Osteocyte (in vitro differentiated cells): ENCODE measurements at regions not wholly inside any gene's neighbourhood (a gene's known extent, or its start where the extent isn't known, plus 50 kb on each side); places are given as distances from the start of the nearest gene placed in this dataset.

Experiments
- DNase-seq: peaks from one replicate; pipeline ENCODE4 v3.0.0; 2021; ENCODE audit warnings: mixed read lengths; ENCODE audit not compliant: unreplicated experiment; ENCODE audit errors: extremely low spot score
- H3K27ac Mint-ChIP-seq: one replicate; pipeline ENCODE4 v1.8.0; 2021; ENCODE audit warnings: mild to moderate bottlenecking, mixed read lengths; ENCODE audit not compliant: unreplicated experiment
- H3K27me3 Mint-ChIP-seq: one replicate; pipeline ENCODE4 v1.8.0; 2021; ENCODE audit warnings: mixed read lengths; ENCODE audit not compliant: unreplicated experiment
- H3K36me3 Mint-ChIP-seq: one replicate; pipeline ENCODE4 v1.8.0; 2021; ENCODE audit warnings: mixed read lengths; ENCODE audit not compliant: unreplicated experiment
- H3K4me1 Mint-ChIP-seq: one replicate; pipeline ENCODE4 v1.8.0; 2021; ENCODE audit warnings: mixed read lengths; ENCODE audit not compliant: unreplicated experiment
- H3K4me3 Mint-ChIP-seq: one replicate; pipeline ENCODE4 v1.8.0; 2021; ENCODE audit warnings: mild to moderate bottlenecking, moderate library complexity, mixed read lengths; ENCODE audit not compliant: unreplicated experiment
- H3K9me3 Mint-ChIP-seq: one replicate; pipeline ENCODE4 v1.8.0; 2021; ENCODE audit warnings: mixed read lengths; ENCODE audit not compliant: unreplicated experiment
- CTCF ChIP-seq: fragments of 200-600 bp; sonication (generic); IDR thresholded peaks from 2 replicates; pipeline ENCODE4 v1.5.0; 2021; ENCODE audit warnings: antibody characterized with exemption, mild to moderate bottlenecking, moderate library complexity

GRCh38 chr1:239008568-239008967, 377.8 kb upstream of the CHRM3 start:
- Mint-ChIP-seq H3K36me3 (no peaks in the 10 kb centered on the region), H3K27ac (no peak overlapping the region), H3K4me3 (no peak overlapping the region), H3K27me3 (peaks cover 5% of the 10 kb centered on the region), H3K4me1 (no peaks in the 10 kb centered on the region), H3K9me3 (no peaks in the 10 kb centered on the region)
- no peak for DNase-seq
- no peak for TF ChIP-seq CTCF

GRCh38 chr1:239006276-239006675, 380.1 kb upstream of the CHRM3 start:
- H3K27me3 Mint-ChIP-seq: peaks cover 6% of the 10 kb centered on the region
- no peaks in the 10 kb centered on the region for H3K9me3 Mint-ChIP-seq
- H3K4me1 Mint-ChIP-seq: no peaks in the 10 kb centered on the region
- no peak overlapping the region for H3K4me3 Mint-ChIP-seq
- DNase-seq: no peak
- no peaks in the 10 kb centered on the region for H3K36me3 Mint-ChIP-seq
- H3K27ac Mint-ChIP-seq: no peak overlapping the region
- TF ChIP-seq CTCF: no peak

GRCh38 chr1:238999944-239000343, 386.4 kb upstream of the CHRM3 start:
- H3K27me3 Mint-ChIP-seq: peaks cover 5% of the 10 kb centered on the region
- no peaks in the 10 kb centered on the region for H3K9me3 Mint-ChIP-seq
- no peaks in the 10 kb centered on the region for H3K36me3 Mint-ChIP-seq
- H3K4me1 Mint-ChIP-seq: no peaks in the 10 kb centered on the region
- DNase-seq: no peak
- TF ChIP-seq CTCF: no peak
- no peak overlapping the region for H3K4me3 Mint-ChIP-seq
- no peak overlapping the region for H3K27ac Mint-ChIP-seq

GRCh38 chr1:238998577-238998976, 387.8 kb upstream of the CHRM3 start:
- no peak overlapping the region for H3K27ac Mint-ChIP-seq
- TF ChIP-seq CTCF: no peak
- H3K9me3 Mint-ChIP-seq: no peaks in the 10 kb centered on the region
- no peak for DNase-seq
- H3K36me3 Mint-ChIP-seq: no peaks in the 10 kb centered on the region
- H3K4me1 Mint-ChIP-seq: no peaks in the 10 kb centered on the region
- peaks cover 4% of the 10 kb centered on the region for H3K27me3 Mint-ChIP-seq
- H3K4me3 Mint-ChIP-seq: no peak overlapping the region

- no peak for TF ChIP-seq CTCF
- no peak for DNase-seq
- Mint-ChIP-seq H3K4me1 (no peaks in the 10 kb centered on the region), H3K36me3 (no peaks in the 10 kb centered on the region), H3K27ac (no peak overlapping the region), H3K9me3 (peaks cover 6% of the 10 kb centered on the region), H3K27me3 (no peaks in the 10 kb centered on the region), H3K4me3 (no peak overlapping the region)
Measured at GRCh38 chr1:238991765-238992495, 394.4 kb upstream of the CHRM3 start.
